GM18511 (cell line): ENCODE measurements at regions not wholly inside any gene's neighbourhood (a gene's known extent, or its start where the extent isn't known, plus 50 kb on each side); places are given as distances from the start of the nearest gene placed in this dataset.
"Not testable (repeated sequence)": the region's sequence is repeated elsewhere in the genome, so short reads cannot be mapped to it uniquely, and the experiment has no call there.

Experiments used
- ATAC-seq: cut with Tn5 transposase; IDR thresholded peaks from one replicate; pipeline ENCODE4 v1.9.1; 2021; ENCODE audit warnings: mild to moderate bottlenecking, moderate library complexity; ENCODE audit not compliant: unreplicated experiment

GRCh38 chr13:80522463-80522862 is 181.5 kb upstream of the SPRY2 start:
- not testable (repeated sequence) for ATAC-seq

GRCh38 chr13:80516818-80517348 is 176.0 kb upstream of the SPRY2 start:
- ATAC-seq: no peak

GRCh38 chr13:80515296-80515695 is 174.4 kb upstream of the SPRY2 start:
- no peak for ATAC-seq

GRCh38 chr13:80513196-80513595 is 172.3 kb upstream of the SPRY2 start:
- no peak for ATAC-seq

- ATAC-seq: no peak
These were observed 169.8 kb upstream of the SPRY2 start for GRCh38 chr13:80510686-80511085.

GRCh38 chr13:80509264-80509663 is 168.3 kb upstream of the SPRY2 start:
- no peak for ATAC-seq

- no peak for ATAC-seq
These were observed 167.1 kb upstream of the SPRY2 start for GRCh38 chr13:80508031-80508430.

GRCh38 chr13:80504453-80504852 is 163.5 kb upstream of the SPRY2 start:
- ATAC-seq: no peak

- no peak for ATAC-seq
These were observed 161.4 kb upstream of the SPRY2 start for GRCh38 chr13:80502359-80502758.

- no peak for ATAC-seq
These were observed 160.6 kb upstream of the SPRY2 start for GRCh38 chr13:80501556-80501955.

- no peak for ATAC-seq
These were observed 158.8 kb upstream of the SPRY2 start for GRCh38 chr13:80499536-80500290.

GRCh38 chr13:80498433-80498832 is 157.5 kb upstream of the SPRY2 start:
- no peak for ATAC-seq

GRCh38 chr13:80497978-80498377 is 157.1 kb upstream of the SPRY2 start:
- no peak for ATAC-seq

GRCh38 chr13:80497439-80497838 is 156.5 kb upstream of the SPRY2 start:
- no peak for ATAC-seq

GRCh38 chr13:80496721-80497397 is 155.9 kb upstream of the SPRY2 start:
- no peak for ATAC-seq

GRCh38 chr13:80490491-80490943 is 149.6 kb upstream of the SPRY2 start:
- not testable (repeated sequence) for ATAC-seq

- no peak for ATAC-seq
These were observed 145.5 kb upstream of the SPRY2 start for GRCh38 chr13:80486402-80486801.

- no peak for ATAC-seq
These were observed 142.2 kb upstream of the SPRY2 start for GRCh38 chr13:80483157-80483556.

- ATAC-seq: no peak
These were observed 140.7 kb upstream of the SPRY2 start for GRCh38 chr13:80481588-80481987.

- ATAC-seq: peak; percentile 58
These were observed 136.9 kb upstream of the SPRY2 start for GRCh38 chr13:80477661-80478443.

- no peak for ATAC-seq
These were observed 136.0 kb upstream of the SPRY2 start for GRCh38 chr13:80476953-80477352.
